Bronchial epithelial cell (primary cell): ENCODE measurements at regions not wholly inside any gene's neighbourhood (a gene's known extent, or its start where the extent isn't known, plus 50 kb on each side); places are given as distances from the start of the nearest gene placed in this dataset.

Experiments used
- DNase-seq: peaks from one replicate; pipeline ENCODE4 v3.0.0-alpha.2; 2010; ENCODE audit warnings: low read depth
- FAIRE-seq: peaks from 2 replicates; lab custom pipeline; 2011; peaks lifted over from hg19 to GRCh38; lab: Jason Lieb, UNC
- H3K27me3 ChIP-seq: 2 replicates; pipeline ENCODE4 v1.5.1; 2011; ENCODE audit warnings: low read length; ENCODE audit not compliant: control insufficient read depth, insufficient read depth
- H3K36me3 ChIP-seq: 2 replicates; pipeline ENCODE4 v1.5.1; 2011; ENCODE audit warnings: low read length; ENCODE audit not compliant: control insufficient read depth, insufficient read depth
- H3K4me3 ChIP-seq: 2 replicates; pipeline ENCODE4 v1.5.1; 2011; ENCODE audit warnings: mild to moderate bottlenecking, low read depth, low read length, control low read depth
- TF ChIP-seq, protein P1 (sequence below): IDR thresholded peaks from 2 replicates; pipeline ENCODE4 v1.5.1; 2011; ENCODE audit warnings: mild to moderate bottlenecking, moderate library complexity, low read length, control low read depth, inconsistent platforms; ENCODE audit not compliant: insufficient read depth, severe bottlenecking

- DNase-seq (no peak), FAIRE-seq (no peak)
- H3K36me3 ChIP-seq, result no peaks in the 10 kb centered on the region
- TF ChIP-seq, protein P1, sequence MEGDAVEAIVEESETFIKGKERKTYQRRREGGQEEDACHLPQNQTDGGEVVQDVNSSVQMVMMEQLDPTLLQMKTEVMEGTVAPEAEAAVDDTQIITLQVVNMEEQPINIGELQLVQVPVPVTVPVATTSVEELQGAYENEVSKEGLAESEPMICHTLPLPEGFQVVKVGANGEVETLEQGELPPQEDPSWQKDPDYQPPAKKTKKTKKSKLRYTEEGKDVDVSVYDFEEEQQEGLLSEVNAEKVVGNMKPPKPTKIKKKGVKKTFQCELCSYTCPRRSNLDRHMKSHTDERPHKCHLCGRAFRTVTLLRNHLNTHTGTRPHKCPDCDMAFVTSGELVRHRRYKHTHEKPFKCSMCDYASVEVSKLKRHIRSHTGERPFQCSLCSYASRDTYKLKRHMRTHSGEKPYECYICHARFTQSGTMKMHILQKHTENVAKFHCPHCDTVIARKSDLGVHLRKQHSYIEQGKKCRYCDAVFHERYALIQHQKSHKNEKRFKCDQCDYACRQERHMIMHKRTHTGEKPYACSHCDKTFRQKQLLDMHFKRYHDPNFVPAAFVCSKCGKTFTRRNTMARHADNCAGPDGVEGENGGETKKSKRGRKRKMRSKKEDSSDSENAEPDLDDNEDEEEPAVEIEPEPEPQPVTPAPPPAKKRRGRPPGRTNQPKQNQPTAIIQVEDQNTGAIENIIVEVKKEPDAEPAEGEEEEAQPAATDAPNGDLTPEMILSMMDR, result no peak
- no peak overlapping the region for H3K4me3 ChIP-seq
- no peaks in the 10 kb centered on the region for H3K27me3 ChIP-seq
Observed at GRCh38 chr6:11296449-11297375, 64.2 kb upstream of the NEDD9 start.

DNA sequence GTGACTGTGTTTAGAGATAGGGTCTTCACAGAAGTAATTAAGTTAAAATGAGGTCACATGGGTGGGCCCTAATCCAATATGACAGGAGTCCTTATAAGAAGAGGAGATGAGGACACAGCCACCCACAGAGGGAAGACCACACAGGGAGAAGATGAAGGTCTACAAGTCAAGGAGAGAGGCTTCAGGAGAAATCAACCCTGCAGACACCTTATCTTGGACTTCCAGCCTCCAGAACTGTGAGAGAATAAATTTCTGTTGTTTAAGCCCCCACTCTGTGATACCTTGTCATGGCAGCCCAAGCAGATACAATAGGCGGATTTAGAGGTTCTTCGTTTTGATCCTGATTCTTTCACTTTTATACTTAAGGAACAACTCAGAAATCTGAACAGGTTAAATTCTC lies 63.5 kb upstream of the NEDD9 start:
- FAIRE-seq, result no peak
- DNase-seq, result no peak
- TF ChIP-seq, protein P1, result no peak
- Histone ChIP-seq H3K27me3 (no peaks in the 10 kb centered on the region), H3K36me3 (no peaks in the 10 kb centered on the region), H3K4me3 (no peak overlapping the region)

- Histone ChIP-seq H3K27me3 (no peaks in the 10 kb centered on the region), H3K4me3 (no peak overlapping the region), H3K36me3 (no peaks in the 10 kb centered on the region)
- no peak for DNase-seq
- TF ChIP-seq, protein P1, result no peak
- FAIRE-seq, result no peak
Observed at GRCh38 chr6:11294228-11294627, 61.8 kb upstream of the NEDD9 start.

DNA sequence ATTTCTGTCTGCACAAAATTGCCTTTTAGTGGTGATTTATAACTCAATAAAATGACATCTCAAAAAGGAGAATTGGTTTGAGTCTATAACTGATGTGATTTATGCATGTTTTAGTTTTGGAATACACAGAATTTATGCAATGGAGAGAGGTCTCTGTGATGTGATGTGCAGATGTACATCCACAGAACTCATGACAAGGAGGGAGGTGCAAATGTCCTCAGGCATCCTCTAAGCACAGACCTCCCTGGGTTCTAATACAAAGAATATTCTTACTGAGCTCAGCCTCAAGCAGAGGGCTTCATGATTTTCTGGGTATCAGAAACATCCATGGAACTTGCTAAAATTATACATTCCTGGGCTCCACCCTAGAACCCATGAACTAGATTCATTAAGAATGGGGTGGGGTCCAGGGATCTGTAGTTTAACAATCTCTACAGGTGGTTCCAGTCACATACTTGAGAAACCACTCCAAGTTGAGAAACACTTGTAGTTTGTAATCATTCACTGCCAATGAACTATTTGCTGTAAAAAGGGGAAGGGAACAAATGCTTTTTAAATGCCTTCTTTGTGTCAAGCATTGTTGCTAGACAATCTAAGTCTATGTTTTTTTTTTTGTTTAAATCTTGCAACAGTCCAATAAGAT lies 60.2 kb upstream of the NEDD9 start:
- TF ChIP-seq, protein P1, result no peak
- no peaks in the 10 kb centered on the region for H3K36me3 ChIP-seq
- FAIRE-seq (no peak), DNase-seq (no peak)
- H3K4me3 ChIP-seq, result no peak overlapping the region
- H3K27me3 ChIP-seq, result no peaks in the 10 kb centered on the region

DNA sequence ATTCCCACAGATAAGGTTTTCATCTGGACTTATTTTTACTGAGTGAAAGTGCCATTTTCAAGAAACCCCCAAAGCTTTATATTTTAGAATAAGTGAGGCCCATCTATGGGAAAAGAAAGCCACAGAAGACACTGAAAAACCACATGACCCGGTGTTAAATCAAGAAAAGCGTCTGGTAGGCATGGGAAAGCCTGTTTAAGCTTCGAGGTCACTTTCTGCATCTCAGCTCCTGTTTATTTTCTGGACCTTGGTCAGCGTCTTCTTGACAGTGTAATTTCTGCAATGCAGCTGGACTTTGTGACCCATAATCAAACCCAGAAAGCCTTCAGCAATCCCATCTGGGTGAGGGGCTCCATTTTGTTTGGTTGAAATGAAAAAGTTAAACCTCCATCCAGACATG lies 59.6 kb upstream of the NEDD9 start:
- FAIRE-seq, result no peak
- Histone ChIP-seq H3K4me3 (no peak overlapping the region), H3K27me3 (no peaks in the 10 kb centered on the region), H3K36me3 (no peaks in the 10 kb centered on the region)
- no peak for DNase-seq
- TF ChIP-seq, protein P1, result no peak
